HCEC 1CT (cell line): ENCODE measurements at regions not wholly inside any gene's neighbourhood (a gene's known extent, or its start where the extent isn't known, plus 50 kb on each side); places are given as distances from the start of the nearest gene placed in this dataset.
A peak's percentile ranks its signal among the peaks of the same experiment; 100 is the strongest.
"Not testable (repeated sequence)": the region's sequence is repeated elsewhere in the genome, so short reads cannot be mapped to it uniquely, and the experiment has no call there.

Experiments
- DNase-seq: peaks from one replicate; pipeline ENCODE4 v3.0.0-alpha.2; 2017

DNA sequence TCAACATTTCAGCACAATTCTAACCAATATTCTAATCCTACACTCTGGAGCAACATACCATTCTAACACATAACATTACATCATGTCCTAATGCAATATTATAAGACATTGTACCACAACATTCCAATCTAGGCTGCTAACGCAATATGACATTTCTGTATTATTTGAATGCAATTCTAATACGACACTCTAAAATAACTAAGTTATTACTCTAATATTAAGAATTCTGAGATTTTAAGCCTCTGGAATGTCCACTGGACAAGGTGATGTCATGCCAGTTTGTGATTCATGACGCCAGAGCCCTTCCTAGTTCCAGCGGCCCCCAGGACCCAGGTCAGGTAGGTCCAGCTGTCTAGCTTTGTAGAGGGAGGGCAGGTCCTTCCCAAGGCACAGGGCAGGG lies 69.7 kb upstream of the SIRPA start:
- DNase-seq = peak; percentile 75

DNA sequence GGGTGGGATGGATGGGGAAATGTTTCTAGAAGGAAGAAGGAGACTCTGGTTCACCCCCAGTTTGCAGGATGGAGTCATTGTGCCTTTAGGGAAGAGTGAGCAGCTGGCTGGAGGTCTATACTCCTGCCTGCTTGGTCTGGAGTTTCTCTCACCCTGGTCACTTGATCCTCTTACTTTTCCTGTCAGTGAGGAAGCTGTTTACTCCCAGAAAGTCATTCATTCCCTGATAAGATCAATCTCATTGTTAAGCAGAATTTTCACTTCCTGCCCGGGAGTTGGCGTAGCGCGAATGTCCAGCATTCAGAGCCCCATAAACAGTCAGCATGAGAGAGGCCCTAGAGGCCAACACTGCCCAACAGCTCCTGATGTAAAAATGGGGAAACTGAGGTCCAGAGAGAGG lies 70.4 kb upstream of the SIRPA start:
- no peak for DNase-seq

DNA sequence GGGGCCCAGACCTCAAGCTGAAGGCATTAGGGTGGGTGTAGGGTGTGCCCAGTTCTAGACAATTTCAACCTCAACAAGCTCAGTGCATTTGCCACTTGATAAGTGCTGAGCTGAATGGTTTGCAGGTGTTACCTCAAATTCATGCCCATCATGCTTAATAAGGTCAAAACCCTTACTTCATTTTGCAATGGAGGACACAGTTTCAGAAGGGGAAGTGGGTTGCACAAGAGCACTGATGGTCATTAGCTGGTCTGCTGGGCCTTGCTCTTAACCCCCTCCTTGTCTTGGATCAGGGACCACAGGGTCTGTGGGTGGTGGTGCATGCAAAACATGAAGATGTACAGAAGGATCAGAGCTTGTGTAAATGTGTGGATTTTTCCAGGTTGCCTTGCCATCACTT lies 71.0 kb upstream of the SIRPA start:
- no peak for DNase-seq

DNA sequence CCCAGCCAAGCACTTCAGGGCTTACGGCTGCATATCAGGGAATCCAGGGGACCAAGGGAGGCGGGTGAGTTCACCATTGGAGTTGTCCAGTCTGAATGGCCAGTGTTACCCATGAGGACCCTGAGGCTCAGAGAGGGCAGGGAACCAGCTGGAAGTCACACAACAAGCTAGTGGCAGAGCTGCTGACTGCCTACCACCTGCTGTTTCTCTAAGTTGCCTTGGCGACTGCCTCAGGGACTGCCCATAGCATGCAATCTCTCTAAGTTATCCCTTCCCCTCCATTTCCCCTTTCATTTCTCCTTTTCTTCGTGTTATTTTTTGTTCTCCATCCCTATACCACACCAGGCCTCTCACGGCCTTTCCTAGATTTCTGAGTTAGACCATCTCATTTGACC lies 71.8 kb upstream of the SIRPA start:
- no peak for DNase-seq

DNA sequence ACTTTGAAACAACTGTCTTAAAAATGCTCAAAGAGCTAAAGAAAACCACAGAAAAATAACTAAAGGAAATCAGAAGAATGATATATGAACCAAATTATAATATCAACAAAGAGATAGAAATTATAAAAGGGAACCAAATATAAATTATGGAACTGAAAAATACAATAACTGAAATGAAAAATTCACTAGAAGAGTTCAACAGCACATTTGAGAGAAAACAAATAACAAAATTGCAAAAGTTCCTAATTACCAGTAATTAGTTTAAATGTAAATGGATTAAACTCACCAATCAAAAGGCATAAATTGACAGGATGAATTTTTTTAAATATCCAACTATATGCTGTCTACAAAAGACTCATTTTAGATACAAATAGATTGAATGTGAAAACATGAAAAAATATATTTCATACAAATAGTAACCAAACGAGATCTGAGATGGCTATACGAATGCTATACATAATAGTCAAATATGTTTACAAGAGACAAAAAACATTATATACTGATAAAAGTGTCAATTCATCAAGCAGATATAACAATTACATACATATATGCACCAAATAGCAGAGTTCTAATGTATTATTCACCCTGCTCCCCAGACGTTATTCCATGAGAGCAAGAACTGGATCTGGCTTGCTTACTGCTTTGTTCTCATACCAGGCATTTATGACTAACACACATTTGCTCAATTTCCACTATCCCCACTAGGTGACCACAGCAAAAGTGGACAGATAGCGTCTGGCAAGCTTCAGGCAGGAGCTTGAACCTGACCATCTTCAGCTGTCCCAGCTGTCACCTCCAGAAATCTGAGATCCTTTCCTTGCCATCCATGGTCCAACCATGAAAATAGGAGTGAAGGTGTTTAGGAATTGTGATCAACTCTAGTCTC lies 72.4 kb upstream of the SIRPA start:
- DNase-seq = peak; percentile 24

DNA sequence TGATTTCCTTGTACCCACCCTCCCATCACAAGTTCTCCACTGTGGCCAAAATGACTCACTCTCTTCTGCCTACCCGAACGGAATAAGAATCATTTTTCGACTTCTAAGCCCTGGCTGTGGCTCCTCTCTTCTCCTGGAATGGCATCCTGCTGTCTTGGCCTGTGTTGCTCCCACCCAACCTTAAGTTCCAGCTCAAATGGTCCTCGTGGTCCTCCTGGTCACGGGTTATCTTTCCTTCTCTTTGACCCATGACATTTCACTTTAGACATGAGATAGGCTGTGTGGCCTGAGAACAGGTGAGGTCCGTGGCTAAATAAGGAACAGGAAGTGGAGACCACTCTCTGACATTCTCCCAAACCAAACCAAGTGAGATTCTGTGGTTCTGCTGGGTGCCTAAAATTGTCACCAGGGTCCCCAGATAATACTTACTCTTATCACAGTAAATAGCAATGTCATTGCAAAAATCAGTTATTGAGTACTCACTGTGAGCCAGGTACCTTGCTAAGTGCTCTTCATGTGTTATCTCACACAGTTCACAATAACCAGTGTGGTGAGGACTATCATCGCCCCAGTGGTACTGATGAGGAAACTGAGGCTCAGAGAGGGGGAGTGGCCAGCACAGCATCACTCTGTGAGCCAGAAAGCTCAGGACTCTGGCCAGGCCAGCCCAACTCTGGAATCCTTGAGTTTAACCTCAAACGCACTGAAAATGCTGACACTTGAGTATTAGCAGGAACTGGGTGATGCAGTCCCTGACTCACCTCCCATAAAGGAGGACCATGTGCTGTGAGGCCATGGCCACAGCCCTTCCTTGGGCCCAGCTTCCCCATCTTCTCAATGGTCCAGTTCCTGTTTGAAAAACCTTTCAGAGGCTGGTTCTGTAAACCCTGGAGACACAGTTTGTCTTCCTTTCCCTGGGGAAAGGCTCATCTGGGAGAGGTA lies 74.8 kb upstream of the SIRPA start:
- DNase-seq = peak; percentile 61

DNA sequence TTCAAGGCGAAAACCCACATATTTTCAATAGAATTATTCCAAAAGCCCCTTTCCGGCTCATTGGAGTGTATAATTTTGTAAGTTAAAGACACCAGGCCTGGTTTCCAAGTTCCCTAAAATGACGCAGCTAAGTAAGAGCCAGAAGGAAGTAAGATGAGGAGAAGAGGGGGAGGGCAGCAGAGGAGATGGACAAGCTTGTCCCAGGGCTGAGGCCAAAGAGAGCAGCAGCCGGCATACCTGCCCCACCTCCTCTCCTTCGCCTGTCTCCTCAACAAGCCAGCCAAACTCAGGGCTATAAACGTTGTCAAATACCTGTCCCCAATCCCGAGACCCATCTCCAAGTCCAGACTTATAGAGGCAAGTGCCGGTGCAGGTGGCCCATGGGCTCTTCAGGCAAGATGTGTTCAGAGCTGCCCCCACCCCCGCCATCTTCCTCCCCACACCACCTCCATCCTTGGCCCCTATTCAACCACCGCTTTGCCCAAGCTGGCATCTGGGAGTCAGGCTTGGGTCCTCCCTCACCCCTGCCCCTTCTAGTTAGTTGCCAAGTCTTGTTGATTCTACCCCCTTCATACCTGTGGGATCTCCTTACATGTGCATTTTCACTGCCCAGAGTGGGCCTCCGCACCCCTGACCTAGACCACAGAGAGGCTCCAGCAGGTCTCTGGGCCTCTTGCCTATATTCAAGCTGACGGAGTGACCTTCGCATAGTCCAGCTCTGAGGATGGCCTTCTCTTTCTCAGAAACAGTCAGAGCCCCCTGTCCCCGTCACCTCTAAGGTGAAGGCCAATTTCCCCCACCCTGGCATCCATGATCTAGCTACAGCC lies 75.7 kb upstream of the SIRPA start:
- no peak for DNase-seq

DNA sequence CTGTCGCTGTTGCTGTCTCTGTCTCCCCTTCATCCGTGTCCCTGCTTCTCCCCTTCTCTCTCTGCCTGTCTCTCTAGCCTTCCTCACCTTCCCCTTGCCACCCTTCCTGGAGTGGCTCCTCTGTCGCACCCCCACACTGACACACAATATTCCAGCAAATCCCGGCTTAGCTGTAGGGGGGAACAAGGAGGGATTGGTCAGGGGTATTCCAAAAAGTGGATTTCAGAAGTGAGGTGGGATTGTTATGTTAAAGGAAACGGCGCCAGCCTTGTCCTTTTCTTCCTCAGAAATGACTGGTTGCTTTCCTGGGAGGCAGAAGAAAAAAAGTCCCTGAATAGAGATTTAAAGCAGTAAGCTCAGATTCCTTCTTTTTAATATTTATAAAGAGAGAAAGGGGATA lies 76.3 kb upstream of the SIRPA start:
- no peak for DNase-seq

DNA sequence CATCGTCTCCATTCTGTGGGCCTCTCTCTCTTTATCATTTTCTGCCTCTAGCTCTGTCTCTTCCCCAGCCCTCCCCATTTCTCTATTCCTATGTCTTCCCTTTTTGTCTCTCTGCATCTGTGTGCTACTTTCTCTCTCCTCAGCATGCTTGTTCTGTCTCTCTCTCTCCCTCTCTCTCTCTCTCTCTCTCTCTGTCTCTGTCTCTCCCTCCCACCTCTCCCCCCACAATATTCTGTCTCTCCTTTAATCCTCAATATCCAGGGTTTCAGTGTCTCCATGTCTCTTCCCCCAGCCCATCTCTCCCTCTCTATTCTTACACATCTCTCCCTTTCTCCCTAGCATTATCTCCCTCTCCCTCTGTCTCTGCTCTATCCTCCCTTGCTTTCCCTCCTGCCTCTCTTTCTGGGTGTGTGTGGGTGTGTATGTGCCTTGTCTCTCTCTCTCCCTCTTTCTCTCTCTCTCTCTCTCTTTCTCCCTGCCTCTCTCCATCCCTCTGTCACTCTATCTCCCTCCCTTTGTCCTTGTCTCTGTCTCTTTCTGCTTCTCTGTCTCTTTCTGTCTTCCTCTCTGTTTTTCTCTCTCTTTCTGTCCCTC lies 76.9 kb upstream of the SIRPA start:
- DNase-seq = no peak

DNA sequence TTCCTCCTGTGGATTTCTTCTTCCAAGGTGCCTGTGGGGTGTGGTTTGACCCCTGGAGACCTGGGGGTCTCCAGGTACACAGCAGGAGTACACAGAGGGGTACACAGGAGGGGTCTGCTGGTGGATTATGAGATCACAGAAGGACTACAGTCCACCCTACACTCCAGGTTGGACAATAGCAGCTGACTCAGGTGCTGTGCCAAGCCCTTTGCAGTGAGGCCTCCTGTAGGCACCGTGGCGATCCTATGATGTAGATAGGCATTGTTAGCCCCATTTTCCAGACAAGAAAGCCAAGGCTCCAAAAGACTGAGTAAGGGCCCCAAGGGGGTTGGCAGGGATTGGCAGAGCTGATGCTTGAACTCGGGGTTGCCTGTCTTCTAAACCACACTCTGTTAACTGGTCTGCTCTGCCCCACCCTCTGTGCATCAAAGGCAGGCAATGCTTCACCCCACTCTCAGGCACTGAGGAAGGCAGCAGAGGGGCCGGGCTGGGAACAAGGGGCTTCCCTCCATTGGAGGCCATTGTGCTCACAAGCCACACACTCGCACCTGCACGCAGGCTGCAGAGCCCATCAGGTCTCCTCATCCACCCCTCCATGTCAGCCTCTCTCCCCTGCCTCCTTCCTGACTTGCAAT lies 77.5 kb upstream of the SIRPA start:
- DNase-seq = no peak

DNA sequence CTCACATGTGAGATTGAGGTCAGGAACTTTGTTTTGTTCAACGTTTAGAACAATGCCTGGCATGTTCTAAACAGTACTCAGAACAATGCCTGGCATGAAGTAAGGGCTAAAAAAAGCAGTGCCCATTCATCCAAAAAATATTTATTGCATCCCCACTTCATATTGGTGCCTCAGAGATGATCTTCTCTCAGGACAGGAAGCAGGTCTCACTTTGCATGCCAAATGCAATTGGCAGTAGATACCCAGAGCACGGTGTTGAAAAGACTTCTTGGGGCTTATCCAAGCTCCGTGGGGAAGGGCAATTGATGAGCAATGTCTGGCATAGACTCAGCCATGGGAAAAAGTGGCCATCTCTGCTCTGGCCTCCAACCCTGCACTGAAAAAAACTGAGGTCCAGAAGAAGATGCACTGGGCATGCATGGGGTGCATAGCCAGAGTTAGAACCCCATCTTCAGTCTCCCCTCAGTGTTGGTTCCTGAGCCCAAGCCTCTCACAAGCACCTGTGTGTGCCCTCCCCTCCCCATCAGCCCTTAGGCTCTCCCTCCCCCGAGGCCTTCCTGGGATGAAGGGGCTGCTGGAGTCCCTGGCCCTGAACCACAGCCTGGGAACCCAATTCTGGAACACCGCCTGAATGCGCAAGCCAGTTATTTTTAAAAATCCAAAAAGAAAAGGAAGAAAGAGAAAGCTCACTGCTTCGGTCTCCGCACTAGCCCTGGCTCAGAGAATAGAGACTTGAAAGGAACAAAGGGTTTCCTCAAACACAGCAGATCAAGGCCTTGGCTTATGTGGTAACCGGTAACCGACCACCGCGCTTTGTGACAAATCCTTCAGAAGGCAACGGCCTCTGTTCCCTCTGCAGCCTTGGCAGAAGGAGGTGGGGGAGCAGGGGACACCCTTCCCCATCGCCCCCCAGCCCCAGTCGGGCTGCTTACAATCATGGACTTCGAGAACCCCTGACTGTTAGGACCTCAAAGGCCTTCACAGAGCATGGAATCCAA lies 78.5 kb upstream of the SIRPA start:
- DNase-seq = peak; percentile 48

DNA sequence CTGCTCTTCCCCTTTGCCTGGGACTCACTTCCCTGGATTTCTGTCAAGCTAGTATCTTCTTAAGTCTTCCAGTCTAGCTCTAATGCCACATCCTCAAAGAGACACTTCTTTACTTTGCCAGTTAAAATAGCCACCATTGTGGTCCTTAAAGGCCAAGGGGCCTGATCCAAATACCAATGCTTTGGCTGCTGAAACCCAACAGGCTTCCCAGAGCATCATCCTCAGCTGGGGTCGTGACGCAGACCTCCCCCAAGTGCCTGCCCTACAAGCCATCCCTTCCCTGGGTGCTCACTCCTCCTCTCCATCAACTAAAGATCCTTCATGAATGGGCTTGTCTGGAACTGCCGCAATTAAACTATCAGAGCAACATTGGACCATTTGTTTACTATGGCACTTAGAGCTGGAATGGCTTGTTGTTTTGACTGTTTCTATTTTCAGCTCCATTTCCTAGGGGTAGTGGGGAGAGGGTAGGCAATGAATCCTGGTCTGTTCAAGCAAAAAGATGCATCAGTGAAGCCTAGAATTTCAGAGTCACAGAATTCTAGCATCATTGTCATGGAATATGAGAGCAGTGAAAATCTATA lies 79.6 kb upstream of the SIRPA start:
- no peak for DNase-seq

DNA sequence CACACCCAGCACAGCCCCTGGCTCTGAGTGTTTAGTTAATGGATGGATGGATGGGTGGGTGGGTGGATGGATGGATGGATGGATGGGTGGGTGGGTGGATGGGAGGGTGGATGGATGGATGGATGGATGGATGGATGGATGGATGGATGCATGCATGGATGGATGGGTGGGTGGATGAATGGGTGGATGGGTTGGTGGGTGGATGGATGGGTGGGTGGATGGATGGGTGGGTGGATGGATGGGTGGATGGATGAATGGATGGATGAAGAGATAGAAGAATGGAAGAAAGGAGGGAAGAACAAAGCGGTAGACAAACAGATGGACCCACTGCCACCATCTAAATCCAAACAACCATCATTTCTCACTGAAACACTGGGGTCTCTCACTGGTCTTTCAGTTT lies 80.3 kb upstream of the SIRPA start:
- DNase-seq = not testable (repeated sequence)

DNA sequence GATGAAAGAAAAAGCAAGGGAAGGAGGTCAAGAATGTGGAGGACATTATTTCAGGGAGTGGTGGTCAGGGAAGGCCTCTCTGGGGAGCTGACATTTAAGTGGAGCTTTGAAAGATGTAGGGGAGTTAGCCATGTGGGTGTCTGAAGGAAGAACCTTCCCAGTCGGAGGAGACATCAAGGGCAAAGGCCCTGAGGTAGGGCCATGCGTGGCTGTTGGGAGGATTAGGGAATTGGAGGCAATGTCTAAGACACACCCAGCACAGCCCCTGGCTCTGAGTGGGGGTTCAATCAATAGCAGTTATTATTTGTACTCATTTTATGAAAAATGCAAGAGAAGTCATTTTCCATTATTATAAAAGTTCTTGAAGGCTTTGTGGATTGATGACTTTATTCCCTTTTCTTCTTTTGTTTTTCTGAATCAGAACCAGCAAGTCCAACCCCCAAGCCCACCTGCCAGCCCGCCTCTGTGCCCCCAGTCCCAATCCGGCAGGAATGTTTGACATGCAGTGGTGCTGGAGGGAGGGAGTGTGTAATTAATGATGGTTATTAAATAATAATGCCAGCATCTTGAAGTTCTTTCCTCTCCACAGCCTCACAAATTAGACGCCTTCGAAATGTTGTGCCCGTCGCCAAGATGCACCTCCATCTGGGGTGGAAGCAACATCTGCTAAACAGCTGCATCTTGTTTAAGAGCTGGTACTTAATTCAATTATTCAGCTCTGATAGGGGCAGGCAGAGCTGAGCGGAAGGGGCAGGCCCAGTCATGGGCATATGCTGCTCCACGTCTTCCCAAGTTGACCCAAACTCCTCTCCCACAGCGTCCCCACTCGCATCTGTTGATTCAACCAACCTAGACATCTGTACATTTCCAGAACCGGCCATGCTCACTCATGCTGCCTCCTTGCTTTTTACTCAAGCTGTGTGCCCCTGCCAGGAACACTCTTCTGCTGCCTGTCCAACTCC lies 81.3 kb upstream of the SIRPA start:
- no peak for DNase-seq

DNA sequence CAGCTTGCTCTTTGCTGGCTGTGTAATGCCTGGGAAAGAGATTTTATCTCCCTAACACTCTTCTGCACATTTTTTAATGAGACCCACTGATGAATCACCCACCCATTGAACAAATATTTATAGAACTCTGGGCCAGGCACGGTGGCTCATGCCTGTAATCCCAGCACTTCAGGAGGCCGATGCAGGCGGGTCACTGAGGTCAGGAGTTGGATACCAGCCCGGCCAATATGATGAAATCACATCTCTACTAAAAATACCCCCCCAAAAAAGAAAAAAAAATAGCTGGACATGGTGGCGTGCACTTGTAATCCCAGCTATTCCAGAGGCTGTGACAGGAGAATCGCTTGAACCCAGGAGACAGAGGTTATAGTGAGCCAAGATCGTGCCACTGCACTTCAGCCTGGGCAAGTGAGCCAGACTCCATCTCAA lies 82.1 kb upstream of the SIRPA start:
- peak; percentile 95 for DNase-seq

DNA sequence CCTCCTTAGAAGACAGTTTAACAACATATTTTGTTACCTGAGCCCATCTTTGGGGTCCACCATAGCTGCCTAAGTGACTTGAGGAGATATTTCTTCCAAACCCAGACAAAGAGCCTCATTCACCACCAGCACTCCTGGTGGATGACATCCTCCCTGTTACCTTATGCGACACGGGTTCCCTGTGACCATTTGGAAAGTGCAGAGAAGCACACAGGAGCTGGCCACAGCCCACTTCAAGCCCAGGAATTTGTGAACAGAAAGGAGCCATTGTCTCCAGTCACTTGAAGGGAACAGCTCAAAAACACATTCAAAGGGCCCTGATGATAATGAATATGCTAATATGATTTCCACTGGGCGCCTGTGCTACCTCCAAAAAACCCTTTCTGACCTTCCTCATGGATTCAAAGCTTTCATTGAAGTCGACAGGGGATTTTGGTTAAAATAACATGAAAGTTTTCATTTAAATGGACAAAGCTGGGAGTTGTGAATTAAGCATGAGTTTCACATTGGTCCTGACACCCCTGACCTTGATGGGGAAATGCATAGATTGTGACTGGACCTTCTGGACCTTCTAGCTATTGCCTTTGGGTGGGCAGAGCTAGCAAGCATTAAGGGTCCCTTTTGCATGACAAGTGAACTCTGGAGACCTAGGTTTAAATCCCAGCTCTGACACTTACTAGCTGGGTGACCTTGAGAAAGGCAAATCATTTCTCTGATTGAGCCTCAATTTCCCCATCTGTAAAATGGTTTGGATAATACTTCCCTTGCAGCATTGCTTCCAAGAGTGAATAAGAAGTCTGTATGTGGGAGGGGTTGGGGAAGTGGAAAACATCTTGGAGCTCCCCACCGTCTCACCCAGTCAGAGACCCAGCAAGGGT lies 83.3 kb upstream of the SIRPA start:
- DNase-seq = no peak

DNA sequence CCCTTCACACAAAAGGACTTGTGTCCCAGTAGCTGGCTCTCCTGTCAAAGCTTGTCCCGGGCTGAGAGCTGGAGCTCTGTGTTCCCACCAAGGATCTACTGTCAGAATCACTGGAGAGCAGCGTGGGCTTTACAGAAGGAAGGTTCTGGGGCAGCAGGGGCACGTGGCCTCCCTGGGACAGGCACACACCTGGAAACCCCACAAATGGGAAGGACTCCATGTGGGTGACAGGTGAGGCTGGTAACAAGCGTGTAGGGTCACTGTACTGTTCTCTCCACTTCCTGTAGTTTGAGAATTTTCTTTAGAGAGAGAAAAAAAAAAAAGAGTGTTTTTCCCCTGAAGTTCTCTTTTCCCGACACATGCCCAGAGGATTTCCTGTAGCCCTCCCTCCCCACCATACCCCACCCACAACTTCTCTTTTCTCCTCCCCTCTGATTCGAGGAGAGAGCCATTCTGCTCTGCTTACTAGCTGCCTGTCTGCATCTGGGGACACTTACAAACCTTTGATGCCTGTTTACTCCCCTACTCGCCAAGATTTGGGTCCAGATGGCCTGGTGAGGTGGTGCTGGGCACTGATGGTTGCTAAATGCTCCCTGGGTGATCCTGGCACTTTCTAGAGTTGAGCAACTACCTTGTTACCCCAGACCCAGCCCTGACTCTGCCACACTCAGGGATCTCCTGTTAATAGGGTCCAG lies 84.1 kb upstream of the SIRPA start:
- DNase-seq = peak; percentile 8

DNA sequence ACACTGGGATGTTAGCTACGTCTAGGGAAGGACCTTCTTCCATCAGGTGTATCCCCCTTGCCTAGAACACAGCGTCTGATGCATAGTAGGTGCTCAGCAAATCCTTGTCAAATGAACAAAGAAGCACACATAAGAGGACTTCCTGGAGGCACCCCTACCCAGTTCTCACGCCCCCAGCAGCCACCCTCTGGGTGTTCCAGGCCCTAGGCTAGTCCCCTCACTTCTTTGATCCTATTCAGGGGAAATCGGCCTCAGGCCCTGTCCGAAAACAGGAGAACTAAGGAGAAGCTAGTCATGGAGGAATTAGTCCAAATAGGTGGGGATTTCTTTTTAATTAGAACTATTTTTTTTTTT lies 84.7 kb upstream of the SIRPA start:
- no peak for DNase-seq
